ENCODE measurements at regions not wholly inside any gene's neighbourhood (a gene's known extent, or its start where the extent isn't known, plus 50 kb on each side); places are given as distances from the start of the nearest gene placed in this dataset.

DNA sequence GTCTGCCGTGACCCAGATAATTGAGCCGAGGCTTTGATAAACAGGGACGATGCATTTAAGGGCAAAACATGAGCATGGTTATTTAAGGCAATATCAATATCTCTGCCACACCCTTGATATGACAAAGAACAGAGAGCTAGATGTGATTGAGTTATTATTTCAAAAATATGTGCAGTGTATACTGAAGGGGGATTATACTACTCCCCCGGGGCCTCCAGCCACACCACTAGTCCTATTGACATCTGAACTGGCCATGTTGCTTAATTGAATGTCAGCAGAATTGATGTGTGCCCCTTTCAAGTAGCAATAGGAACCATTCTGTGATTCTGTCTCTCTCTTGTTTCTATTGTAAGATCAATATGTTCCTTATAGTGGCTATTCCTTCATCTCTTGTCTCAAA lies 794.8 kb upstream of the SEL1L start:
- TF ChIP-seq POLR2A (IDR thresholded peaks at IDR 0.05; ENCODE audit: low read length) (no peak), GATA1 (IDR thresholded peaks at IDR 0.05; ENCODE audit: low read depth, low read length) (no peak)

All from erythroblast (primary cell).